GM18861 (cell line): ENCODE measurements at regions not wholly inside any gene's neighbourhood (a gene's known extent, or its start where the extent isn't known, plus 50 kb on each side); places are given as distances from the start of the nearest gene placed in this dataset.
"Not testable (repeated sequence)": the region's sequence is repeated elsewhere in the genome, so short reads cannot be mapped to it uniquely, and the experiment has no call there.

Experiments used
- ATAC-seq: cut with Tn5 transposase; IDR thresholded peaks from one replicate; pipeline ENCODE4 v1.9.1; 2021; ENCODE audit not compliant: unreplicated experiment

- not testable (repeated sequence) for ATAC-seq
These were observed 231.6 kb downstream of the GOLGA6L6 start for GRCh38 chr15:20309966-20310365.

GRCh38 chr15:20309395-20309794 is 232.2 kb downstream of the GOLGA6L6 start:
- not testable (repeated sequence) for ATAC-seq

- ATAC-seq: not testable (repeated sequence)
These were observed 233.4 kb downstream of the GOLGA6L6 start for GRCh38 chr15:20308027-20308690.

- ATAC-seq: not testable (repeated sequence)
These were observed 234.5 kb downstream of the GOLGA6L6 start for GRCh38 chr15:20307137-20307536.

GRCh38 chr15:20306497-20307106 is 235.0 kb downstream of the GOLGA6L6 start:
- not testable (repeated sequence) for ATAC-seq

GRCh38 chr15:20305912-20306311 is 235.7 kb downstream of the GOLGA6L6 start:
- not testable (repeated sequence) for ATAC-seq

GRCh38 chr15:20305015-20305465 is 236.6 kb downstream of the GOLGA6L6 start:
- not testable (repeated sequence) for ATAC-seq

- not testable (repeated sequence) for ATAC-seq
These were observed 237.2 kb downstream of the GOLGA6L6 start for GRCh38 chr15:20304282-20305014.

- ATAC-seq: not testable (repeated sequence)
These were observed 238.1 kb downstream of the GOLGA6L6 start for GRCh38 chr15:20303248-20304171.

- not testable (repeated sequence) for ATAC-seq
These were observed 239.2 kb downstream of the GOLGA6L6 start for GRCh38 chr15:20302141-20303069.

GRCh38 chr15:20301471-20302081 is 240.0 kb downstream of the GOLGA6L6 start:
- not testable (repeated sequence) for ATAC-seq

GRCh38 chr15:20301041-20301390 is 240.6 kb downstream of the GOLGA6L6 start:
- not testable (repeated sequence) for ATAC-seq

- not testable (repeated sequence) for ATAC-seq
These were observed 241.1 kb downstream of the GOLGA6L6 start for GRCh38 chr15:20300351-20301040.

- not testable (repeated sequence) for ATAC-seq
These were observed 243.9 kb downstream of the GOLGA6L6 start for GRCh38 chr15:20297603-20298123.

GRCh38 chr15:20296261-20296660 is 245.3 kb downstream of the GOLGA6L6 start:
- ATAC-seq: not testable (repeated sequence)

GRCh38 chr15:20295238-20295811 is 246.3 kb downstream of the GOLGA6L6 start:
- no peak for ATAC-seq

GRCh38 chr15:20294651-20295237 is 246.9 kb downstream of the GOLGA6L6 start:
- ATAC-seq: no peak
